ENCODE measurements at regions not wholly inside any gene's neighbourhood (a gene's known extent, or its start where the extent isn't known, plus 50 kb on each side); places are given as distances from the start of the nearest gene placed in this dataset.

DNA sequence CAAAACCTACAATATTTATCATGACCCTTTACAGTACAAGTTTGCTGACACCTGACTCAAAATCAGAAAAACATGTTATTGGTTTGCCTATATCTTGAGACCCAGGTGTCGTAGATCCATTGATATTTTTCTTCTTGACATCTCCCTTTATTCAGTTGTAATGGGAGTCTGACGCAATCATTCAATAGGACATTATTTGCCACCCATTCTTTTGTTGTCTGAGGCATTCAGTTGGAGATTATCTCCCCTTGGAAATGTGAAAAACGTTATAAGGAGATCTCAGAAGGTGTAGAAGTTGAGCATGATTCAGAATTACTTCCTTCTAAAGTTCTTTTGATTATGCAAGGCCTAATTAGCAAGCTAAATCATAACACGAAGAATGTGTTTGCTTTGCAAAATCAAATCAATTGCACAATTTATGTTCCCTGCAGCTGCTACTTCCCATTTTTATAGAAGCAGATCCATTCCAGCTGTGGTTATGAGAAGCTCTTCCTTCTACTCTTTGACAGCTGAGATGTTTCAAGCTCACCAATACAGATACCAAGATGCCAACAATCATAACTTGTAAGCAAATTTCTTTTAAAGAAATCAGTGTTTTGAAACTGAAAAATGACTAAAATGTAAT is 228.2 kb upstream of the SYT1 start:
- no peak overlapping the region for H3K4me3 ChIP-seq

DNA sequence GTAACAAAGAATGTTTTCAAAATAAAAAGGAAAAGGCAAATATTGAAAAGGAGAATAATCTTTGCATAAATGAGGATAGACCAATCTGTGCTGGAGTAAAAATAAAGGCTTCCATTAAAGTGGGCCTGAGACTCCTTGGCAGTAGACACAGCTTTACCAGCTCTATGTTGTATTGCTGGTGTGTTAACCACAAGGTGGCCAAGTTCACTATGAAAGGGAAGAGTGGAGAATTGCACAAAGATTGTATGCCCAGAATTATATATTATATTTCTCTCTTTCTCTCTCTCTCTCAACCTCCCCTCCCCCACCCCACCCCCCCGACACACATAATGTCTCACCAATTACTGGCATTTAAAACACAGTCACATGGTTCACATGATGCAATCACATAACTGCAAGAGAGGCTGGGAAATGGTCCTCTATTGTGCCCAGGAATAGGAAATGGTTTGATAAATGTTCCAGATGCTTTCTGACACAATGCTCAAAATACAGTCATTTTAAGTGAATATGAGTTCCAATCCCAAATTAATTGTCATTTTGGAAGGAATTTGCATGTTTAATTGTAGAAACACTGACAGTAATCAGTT is 222.6 kb upstream of the SYT1 start:
- 75% methylated on average over 1 of the region's 1 CpG for WGBS
- DNase-seq (ENCODE audit: low spot score): no peak
- Histone ChIP-seq H3K27ac (no peak overlapping the region), H3K4me3 (no peak overlapping the region), H3K27me3 (replicated peaks; ENCODE audit: insufficient read depth) (no peaks in the 10 kb centered on the region), H3K4me1 (replicated peaks) (no peaks in the 10 kb centered on the region), H3K9me3 (no peaks in the 10 kb centered on the region), H3K36me3 (no peaks in the 10 kb centered on the region)
- intact Hi-C loops (cut with DNase I): no loop called here
- TF ChIP-seq POLR2A (IDR thresholded peaks at IDR 0.05) (no peak), POLR2AphosphoS5 (IDR thresholded peaks at IDR 0.05) (no peak)
- TF ChIP-seq, protein P1, sequence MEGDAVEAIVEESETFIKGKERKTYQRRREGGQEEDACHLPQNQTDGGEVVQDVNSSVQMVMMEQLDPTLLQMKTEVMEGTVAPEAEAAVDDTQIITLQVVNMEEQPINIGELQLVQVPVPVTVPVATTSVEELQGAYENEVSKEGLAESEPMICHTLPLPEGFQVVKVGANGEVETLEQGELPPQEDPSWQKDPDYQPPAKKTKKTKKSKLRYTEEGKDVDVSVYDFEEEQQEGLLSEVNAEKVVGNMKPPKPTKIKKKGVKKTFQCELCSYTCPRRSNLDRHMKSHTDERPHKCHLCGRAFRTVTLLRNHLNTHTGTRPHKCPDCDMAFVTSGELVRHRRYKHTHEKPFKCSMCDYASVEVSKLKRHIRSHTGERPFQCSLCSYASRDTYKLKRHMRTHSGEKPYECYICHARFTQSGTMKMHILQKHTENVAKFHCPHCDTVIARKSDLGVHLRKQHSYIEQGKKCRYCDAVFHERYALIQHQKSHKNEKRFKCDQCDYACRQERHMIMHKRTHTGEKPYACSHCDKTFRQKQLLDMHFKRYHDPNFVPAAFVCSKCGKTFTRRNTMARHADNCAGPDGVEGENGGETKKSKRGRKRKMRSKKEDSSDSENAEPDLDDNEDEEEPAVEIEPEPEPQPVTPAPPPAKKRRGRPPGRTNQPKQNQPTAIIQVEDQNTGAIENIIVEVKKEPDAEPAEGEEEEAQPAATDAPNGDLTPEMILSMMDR (IDR thresholded peaks at IDR 0.05): no peak

More for the DNA sequence above, 228.2 kb upstream of the SYT1 start:
- Histone ChIP-seq H3K36me3 (no peaks in the 10 kb centered on the region), H3K4me1 (replicated peaks) (no peaks in the 10 kb centered on the region), H3K27ac (no peak overlapping the region), H3K9me3 (no peaks in the 10 kb centered on the region), H3K27me3 (replicated peaks; ENCODE audit: insufficient read depth) (no peaks in the 10 kb centered on the region)
- intact Hi-C loops (cut with DNase I): no loop called here
- TF ChIP-seq POLR2AphosphoS5 (IDR thresholded peaks at IDR 0.05) (no peak), POLR2A (IDR thresholded peaks at IDR 0.05) (no peak)
- TF ChIP-seq, protein P1 (IDR thresholded peaks at IDR 0.05): no peak
- WGBS: 56% methylated on average over 4 of the region's 4 CpGs
- no peak for DNase-seq (ENCODE audit: low spot score)

DNA sequence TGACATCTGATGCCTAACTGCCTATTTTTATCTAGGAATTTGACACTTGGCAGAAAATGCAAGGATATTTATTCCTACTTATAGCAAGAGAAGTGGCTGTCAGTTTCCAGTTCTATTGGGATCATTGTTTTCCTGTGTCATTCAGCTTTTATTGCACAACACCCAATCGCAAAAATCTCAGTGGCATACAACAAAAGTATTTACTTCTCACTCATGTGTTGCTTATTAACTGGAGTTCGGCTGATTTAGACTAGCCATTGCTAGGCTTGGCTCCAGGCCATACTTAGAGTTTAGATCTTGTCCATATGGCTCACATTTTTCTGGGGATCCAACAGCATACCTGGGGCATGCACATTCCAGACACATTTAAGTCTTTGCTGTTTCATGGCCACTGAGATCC is 218.6 kb upstream of the SYT1 start:
- H3K9me3 ChIP-seq: no peaks in the 10 kb centered on the region
- intact Hi-C loops (cut with DNase I): no loop called here
- no peak overlapping the region for H3K27ac ChIP-seq
- 37% methylated on average over 2 of the region's 2 CpGs for WGBS
- no peak overlapping the region for H3K4me3 ChIP-seq
- H3K4me1 ChIP-seq (replicated peaks): no peaks in the 10 kb centered on the region
- TF ChIP-seq POLR2A (IDR thresholded peaks at IDR 0.05) (no peak), POLR2AphosphoS5 (IDR thresholded peaks at IDR 0.05) (no peak)
- TF ChIP-seq, protein P1 (IDR thresholded peaks at IDR 0.05): no peak
- H3K27me3 ChIP-seq (replicated peaks; ENCODE audit: insufficient read depth): no peaks in the 10 kb centered on the region
- no peak for DNase-seq (ENCODE audit: low spot score)
- no peaks in the 10 kb centered on the region for H3K36me3 ChIP-seq

- no peak overlapping the region for H3K4me3 ChIP-seq
- no peaks in the 10 kb centered on the region for H3K36me3 ChIP-seq
- DNase-seq (ENCODE audit: low spot score): no peak
- no peaks in the 10 kb centered on the region for H3K9me3 ChIP-seq
- H3K4me1 ChIP-seq (replicated peaks): no peaks in the 10 kb centered on the region
- TF ChIP-seq POLR2AphosphoS5 (IDR thresholded peaks at IDR 0.05) (no peak), POLR2A (IDR thresholded peaks at IDR 0.05) (no peak)
- TF ChIP-seq, protein P1 (IDR thresholded peaks at IDR 0.05): no peak
- no peaks in the 10 kb centered on the region for H3K27me3 ChIP-seq (replicated peaks; ENCODE audit: insufficient read depth)
- intact Hi-C loops (cut with DNase I): no loop called here
- H3K27ac ChIP-seq: no peak overlapping the region
Measured at GRCh38 chr12:78651755-78652154, 212.8 kb upstream of the SYT1 start.

- Histone ChIP-seq H3K4me3 (no peak overlapping the region), H3K36me3 (no peaks in the 10 kb centered on the region), H3K4me1 (replicated peaks) (no peaks in the 10 kb centered on the region), H3K27ac (no peak overlapping the region), H3K27me3 (replicated peaks; ENCODE audit: insufficient read depth) (no peaks in the 10 kb centered on the region), H3K9me3 (no peaks in the 10 kb centered on the region)
- no peak for TF ChIP-seq POLR2AphosphoS5 (IDR thresholded peaks at IDR 0.05)
- no peak for TF ChIP-seq POLR2A (IDR thresholded peaks at IDR 0.05)
- TF ChIP-seq, protein P1 (IDR thresholded peaks at IDR 0.05): no peak
- intact Hi-C loops (cut with DNase I): no loop called here
- no peak for DNase-seq (ENCODE audit: low spot score)
- 75% methylated on average over 1 of the region's 1 CpG for WGBS
Measured at GRCh38 chr12:78666584-78666983, 198.0 kb upstream of the SYT1 start.

All from prostate gland (tissue), 2 donors.